ENCODE measurements at regions not wholly inside any gene's neighbourhood (a gene's known extent, or its start where the extent isn't known, plus 50 kb on each side); places are given as distances from the start of the nearest gene placed in this dataset.

DNA sequence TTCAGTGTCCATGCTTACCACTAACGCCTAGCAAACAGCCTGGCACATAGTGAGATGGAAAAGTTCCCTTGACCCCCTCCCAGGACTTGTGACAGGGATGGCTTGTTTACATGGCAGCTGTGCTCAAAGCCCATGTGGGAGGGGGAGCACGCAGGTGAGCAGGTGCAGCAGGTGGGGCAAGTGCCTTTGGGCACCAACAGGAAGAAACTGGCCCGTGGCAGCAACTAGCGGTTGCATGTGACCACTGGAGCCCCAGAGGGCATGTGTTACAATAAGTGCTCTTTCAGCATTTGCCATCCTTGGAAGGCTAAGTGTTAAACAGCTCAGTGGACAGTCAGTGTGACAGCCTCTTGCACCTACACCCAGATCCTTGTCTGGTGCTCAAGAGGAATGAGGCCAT, 734.6 kb downstream of the TUSC7 start:
- no peak for TF ChIP-seq CTCF (conservative IDR thresholded peaks at IDR 0.05; ENCODE audit: low read depth, low read length)
- DNase-seq (ENCODE audit: low read depth), result no peak
- H3K4me3 ChIP-seq (ENCODE audit: low read length), result no peak overlapping the region

DNA sequence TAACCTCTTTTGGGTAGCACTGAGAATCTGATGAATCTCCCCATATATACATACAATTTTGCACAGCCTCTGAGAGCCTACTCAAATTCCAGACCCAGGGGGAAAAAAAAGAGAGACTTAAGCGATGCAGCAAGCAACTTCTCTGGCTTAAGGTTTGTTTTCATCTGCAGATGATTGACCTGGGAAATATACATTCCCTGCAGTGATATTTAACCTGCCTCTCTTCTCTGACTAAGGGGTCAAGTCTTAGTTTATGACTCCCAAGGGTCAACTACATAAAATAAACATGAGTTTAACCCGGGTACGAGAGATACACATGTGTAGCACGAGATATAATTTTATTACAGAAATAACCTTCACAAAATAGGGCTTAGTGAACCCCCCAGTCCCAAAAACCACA, 737.8 kb downstream of the TUSC7 start:
- no peak overlapping the region for H3K4me3 ChIP-seq (ENCODE audit: low read length)
- TF ChIP-seq CTCF (conservative IDR thresholded peaks at IDR 0.05; ENCODE audit: low read depth, low read length), result no peak

GRCh38 chr3:117450026-117450425, 740.4 kb downstream of the TUSC7 start:
- DNase-seq (ENCODE audit: low read depth), result no peak
- no peak for TF ChIP-seq CTCF (conservative IDR thresholded peaks at IDR 0.05; ENCODE audit: low read depth, low read length)
- H3K4me3 ChIP-seq (ENCODE audit: low read length), result no peak overlapping the region

More for the DNA sequence above, 737.8 kb downstream of the TUSC7 start:
- DNase-seq (ENCODE audit: low read depth), result no peak

DNA sequence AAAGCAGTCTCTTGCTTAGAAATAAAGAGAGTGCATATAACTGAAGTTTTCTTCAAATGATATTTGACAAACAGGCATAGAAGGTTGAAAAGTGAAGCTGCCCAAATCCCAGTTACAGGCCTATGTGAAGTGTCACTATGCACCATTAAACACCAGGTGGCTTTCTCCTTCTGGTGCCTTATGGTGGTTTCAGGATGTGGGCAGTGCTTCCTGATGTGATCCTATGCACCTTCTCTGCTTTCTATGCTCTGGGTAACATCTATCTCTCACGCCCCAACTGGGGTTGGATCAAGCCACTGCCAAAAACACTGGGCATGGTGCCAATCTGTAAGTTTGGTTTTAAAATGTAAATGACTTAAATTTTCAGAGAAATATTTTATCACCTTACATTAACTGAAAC, 744.7 kb downstream of the TUSC7 start:
- no peak overlapping the region for H3K4me3 ChIP-seq (ENCODE audit: low read length)
- no peak for DNase-seq (ENCODE audit: low read depth)
- TF ChIP-seq CTCF (conservative IDR thresholded peaks at IDR 0.05; ENCODE audit: low read depth, low read length), result no peak

DNA sequence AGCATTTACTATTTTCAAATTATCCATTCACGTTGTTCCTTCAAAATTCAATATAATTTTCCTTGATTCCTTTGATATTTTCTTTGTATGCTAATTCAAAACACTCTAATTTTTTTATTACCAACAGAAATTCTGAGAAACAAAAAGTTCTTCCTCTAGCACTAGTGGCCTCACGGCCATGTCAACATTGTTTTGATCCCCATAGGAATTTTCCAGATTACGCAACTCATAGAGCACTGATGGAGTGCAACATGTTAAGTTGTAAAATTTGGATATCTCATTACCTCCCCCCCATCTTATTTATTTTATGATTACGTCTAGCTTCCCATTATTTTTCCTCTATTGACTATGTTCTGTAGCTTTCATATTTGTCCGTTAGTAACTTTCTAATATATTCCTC, 745.3 kb downstream of the TUSC7 start:
- no peak for DNase-seq (ENCODE audit: low read depth)
- H3K4me3 ChIP-seq (ENCODE audit: low read length), result no peak overlapping the region
- TF ChIP-seq CTCF (conservative IDR thresholded peaks at IDR 0.05; ENCODE audit: low read depth, low read length), result no peak

- H3K4me3 ChIP-seq (ENCODE audit: low read length), result no peak overlapping the region
- DNase-seq (ENCODE audit: low read depth), result no peak
- TF ChIP-seq CTCF (conservative IDR thresholded peaks at IDR 0.05; ENCODE audit: low read depth, low read length), result no peak
These were observed 746.2 kb downstream of the TUSC7 start for GRCh38 chr3:117455782-117456181.

GRCh38 chr3:117463276-117464115, 753.9 kb downstream of the TUSC7 start:
- no peak for TF ChIP-seq CTCF (conservative IDR thresholded peaks at IDR 0.05; ENCODE audit: low read depth, low read length)
- no peak overlapping the region for H3K4me3 ChIP-seq (ENCODE audit: low read length)
- DNase-seq (ENCODE audit: low read depth), result no peak
